GM21786 (cell line): ENCODE measurements at regions not wholly inside any gene's neighbourhood (a gene's known extent, or its start where the extent isn't known, plus 50 kb on each side); places are given as distances from the start of the nearest gene placed in this dataset.
"Not testable (repeated sequence)": the region's sequence is repeated elsewhere in the genome, so short reads cannot be mapped to it uniquely, and the experiment has no call there.

Experiments
- ATAC-seq: cut with Tn5 transposase; IDR thresholded peaks from one replicate; pipeline ENCODE4 v1.9.1; 2021; ENCODE audit not compliant: unreplicated experiment

DNA sequence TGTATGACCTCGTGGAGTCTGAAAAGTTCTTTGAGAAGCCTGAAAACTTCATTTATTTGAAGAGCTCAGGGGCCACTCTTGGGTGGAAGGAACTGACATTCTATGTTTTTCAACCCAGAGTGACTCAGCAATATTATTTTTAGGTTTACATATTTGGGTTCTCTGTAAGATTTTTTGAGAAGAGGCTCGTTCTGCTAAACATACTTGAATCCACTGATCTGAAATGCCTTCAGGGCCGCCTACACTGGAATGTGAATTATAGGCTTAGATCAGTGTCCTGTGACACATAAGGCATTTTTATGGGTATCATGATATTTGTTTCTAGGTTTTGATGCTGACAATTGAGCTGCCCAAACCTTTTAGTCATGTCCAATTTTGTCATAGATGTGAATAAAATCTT, 86.2 kb downstream of the PSAT1 start:
- no peak for ATAC-seq

DNA sequence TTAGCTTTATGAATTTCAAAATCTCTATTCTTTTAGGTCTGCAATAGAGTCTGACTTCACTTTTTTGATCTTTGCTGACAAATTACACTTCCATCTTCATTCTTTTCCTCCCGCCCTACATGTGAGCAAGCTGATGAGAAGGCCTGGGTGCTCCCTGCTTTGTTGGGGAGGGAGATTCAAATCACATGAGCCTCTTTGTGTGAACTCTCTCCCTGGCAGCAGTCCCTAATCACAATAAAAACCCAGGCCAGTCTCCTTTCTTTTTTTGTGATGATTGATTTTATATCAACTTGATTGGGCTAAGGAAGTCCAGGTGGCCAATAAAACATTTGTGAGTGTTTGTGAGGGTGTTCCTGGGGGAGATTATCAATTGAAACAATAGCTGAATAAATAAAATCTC, 89.4 kb downstream of the PSAT1 start:
- no peak for ATAC-seq

DNA sequence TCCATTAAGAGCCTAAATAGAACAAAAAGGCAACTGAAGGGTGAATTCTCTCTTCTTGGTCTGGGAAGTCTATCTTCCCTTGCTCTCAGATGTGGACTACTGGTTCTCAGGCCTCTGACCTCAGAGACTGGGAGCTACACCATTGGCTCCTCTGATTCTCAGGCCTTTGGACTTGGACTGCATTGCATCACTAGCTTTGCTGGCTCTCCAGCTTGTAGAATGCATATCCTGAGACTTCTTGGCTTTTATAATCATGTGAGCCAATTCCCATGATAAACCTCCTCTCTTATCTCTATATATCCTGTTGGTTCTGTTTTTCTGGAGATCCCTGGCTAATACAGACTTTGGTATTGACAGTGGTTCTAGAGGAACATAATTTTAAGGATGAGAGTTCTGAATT, 89.8 kb downstream of the PSAT1 start:
- no peak for ATAC-seq

DNA sequence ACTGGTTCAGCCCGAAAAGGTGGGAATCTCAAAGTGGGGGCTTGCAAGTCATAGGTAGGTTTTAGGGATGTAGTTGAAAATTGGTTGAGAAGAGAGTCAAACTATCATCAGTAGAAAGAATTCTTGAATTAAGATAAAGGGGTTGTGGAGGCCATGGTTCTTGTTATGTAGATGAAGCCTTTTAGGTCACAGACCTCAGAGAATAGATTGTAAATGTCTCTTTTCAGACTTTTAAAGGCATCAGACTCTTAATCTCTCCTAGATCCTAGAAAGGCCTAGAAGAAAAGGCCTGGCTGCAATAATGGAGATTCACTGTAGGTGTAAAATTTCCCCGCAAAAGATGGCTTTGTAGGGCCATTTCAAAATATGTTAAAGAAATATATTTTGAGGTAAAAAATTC, 96.4 kb downstream of the PSAT1 start:
- no peak for ATAC-seq

- ATAC-seq = no peak
These were observed 97.0 kb downstream of the PSAT1 start for GRCh38 chr9:78393932-78394331.

DNA sequence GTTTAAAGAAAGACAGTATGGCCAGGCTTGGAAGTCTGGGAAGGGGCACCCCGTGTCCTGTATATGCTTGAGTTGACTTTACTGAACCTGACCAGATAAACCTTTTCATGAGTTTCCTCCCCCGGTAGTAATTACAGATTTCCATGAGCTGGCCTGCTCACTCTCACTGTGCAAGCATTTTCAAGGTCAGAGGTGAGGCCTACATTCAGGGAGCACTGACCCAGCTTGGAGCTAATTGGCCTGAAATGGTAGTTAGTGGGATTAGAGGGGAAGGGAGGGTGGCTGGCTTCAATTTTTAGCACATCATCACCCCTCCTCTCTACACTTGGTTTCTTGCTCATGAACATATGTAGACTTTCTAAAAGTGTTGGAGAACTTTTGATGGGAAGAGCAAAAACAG, 99.2 kb downstream of the PSAT1 start:
- no peak for ATAC-seq

DNA sequence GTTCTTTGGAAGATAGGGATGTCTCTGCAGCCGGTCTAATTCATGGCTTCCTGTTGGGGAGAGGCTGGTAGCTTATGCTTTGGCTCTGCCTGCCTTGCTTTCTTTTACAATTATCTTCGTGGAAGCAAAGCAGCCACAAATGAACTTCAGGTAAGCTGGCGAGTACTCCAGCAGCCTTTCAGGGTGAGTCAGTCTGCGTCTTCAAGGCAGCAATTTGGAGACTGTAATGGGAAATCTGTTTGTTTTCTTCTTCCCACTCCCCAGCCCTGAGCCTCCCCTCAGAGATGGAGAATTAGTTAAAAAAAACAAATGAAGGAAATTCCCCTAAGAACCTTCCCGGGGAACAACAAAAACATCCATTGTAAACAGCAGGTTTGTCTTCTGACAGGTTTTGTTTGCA, 100.1 kb downstream of the PSAT1 start:
- ATAC-seq = no peak

GRCh38 chr9:78397454-78397853, 100.5 kb downstream of the PSAT1 start:
- ATAC-seq = no peak

- no peak for ATAC-seq
These were observed 102.2 kb downstream of the PSAT1 start for GRCh38 chr9:78399153-78399552.

GRCh38 chr9:78400496-78400895, 103.6 kb downstream of the PSAT1 start:
- no peak for ATAC-seq

DNA sequence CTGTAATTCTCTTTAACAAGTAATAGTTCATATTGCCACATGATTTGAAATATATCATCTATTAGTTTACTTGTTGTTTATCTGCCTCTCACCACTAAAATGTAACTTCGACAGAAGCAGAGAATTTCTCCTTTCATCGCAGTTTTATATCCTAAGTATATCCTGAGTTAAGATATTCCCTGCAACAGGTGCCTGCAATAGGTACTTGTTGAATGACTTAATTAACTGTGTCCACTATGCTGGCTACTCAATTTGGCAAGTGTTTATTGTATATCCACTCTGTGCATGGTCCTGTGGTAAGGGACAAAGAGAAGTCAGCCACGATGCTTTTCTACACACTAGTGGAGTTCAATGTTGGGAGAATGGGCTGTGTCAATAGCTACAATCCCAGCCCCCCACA, 108.5 kb downstream of the PSAT1 start:
- ATAC-seq = no peak

DNA sequence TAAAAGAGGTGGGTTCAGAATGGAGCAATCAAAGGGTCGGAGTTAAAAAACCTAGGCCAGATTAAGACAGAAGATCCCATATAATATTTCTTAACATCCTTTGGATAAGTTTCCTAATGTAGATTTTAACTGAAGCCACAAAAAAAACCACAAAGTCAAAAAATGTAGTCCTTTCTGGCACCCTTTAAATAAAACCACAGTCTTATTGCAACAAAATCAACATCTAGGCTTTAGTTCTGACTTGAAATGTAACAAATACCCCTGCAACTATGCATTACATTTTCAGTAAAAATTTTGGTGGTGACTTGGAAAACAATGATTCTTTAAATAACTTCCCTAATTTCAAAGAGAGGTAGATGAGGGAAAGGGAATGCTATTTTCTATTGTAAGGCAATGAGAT, 109.2 kb downstream of the PSAT1 start:
- no peak for ATAC-seq

DNA sequence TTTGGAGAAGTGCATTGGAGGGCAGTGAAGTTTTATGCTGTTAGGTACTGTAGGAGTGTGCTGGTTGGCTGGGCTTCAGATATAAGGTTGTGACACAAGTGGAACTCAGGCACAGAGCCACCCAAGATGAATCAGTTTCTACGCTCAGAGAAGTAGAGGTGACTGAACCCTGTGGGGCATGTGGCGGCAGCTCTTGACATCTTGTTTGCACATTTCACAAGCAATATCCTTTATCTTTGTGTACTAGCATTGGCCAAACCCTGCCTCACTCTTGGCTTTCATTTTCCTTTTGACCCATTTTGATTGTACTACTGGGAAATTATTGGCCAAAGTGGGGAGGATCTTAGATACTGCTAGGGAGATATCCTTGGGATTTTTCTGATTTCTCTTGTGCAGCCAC, 110.0 kb downstream of the PSAT1 start:
- ATAC-seq = no peak

- ATAC-seq = no peak
These were observed 110.8 kb downstream of the PSAT1 start for GRCh38 chr9:78407636-78408312.

GRCh38 chr9:78408388-78408787, 111.5 kb downstream of the PSAT1 start:
- ATAC-seq = no peak

DNA sequence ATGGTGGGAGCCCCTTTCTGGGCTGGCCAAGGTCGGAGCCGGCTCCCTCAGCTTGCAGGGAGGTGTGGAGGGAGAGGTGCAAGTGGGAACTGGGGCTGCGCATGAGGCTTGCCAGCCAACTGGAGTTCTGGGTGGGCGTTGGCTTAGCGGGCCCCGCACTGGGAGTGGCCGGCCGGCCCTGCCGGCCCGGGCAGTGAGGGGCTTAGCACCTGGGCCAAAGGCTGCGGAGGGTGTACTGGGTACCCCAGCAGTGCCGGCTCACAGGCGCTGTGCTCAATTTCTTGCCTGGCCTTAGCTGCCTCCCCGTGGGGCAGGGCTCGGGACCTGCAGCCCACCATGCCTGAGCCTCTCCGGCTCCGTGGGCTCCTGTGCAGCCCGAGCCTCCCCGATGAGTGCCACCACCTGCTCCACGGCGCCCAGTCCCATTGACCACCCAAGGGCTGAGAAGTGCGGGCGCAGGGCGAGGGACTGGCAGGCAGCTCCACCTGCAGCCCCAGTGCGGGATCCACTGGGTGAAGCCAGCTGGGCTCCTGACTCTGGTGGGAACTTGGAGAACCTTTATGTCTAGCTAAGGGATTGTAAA, 113.1 kb downstream of the PSAT1 start:
- ATAC-seq = not testable (repeated sequence)

DNA sequence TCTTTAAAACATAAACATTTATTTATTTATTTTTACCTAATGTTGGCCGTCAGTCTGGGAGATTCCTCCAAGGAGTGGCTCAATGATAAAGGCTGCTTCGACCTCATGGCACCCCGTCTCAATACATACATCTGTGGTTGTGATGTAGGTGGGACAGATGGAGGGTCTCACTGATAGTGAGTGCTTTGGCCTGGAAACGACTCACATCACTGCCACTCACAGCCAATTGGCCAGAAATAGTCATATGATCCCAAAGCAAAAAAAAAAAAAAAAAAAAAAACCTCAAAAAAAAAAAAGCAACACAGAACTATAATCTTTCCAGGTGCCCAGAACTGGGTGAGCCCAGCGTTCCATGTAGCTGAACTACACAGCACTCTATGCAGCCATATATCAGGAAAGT, 125.4 kb downstream of the PSAT1 start:
- ATAC-seq = no peak

- no peak for ATAC-seq
These were observed 127.4 kb downstream of the PSAT1 start for GRCh38 chr9:78424299-78424698.

DNA sequence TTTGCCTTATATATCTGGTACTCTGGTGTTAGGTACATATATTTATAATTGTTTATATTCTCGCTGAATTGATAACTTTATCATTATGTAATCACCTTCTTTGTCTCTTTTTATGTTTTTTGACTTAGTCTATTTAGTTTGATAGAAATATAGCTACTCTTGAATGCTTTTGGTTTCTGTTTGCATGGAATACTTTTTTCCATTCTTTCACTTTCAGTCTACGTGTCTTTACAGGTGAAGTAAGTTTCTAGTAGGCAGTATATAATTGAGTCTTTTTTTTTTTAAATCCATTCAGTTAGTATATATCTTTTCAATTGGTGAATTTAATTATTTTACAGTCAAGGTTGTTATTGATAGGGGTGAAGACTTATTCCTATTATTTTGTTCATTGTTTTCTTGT, 131.7 kb downstream of the PSAT1 start:
- no peak for ATAC-seq

GRCh38 chr9:78430387-78430786, 133.5 kb downstream of the PSAT1 start:
- ATAC-seq = no peak

DNA sequence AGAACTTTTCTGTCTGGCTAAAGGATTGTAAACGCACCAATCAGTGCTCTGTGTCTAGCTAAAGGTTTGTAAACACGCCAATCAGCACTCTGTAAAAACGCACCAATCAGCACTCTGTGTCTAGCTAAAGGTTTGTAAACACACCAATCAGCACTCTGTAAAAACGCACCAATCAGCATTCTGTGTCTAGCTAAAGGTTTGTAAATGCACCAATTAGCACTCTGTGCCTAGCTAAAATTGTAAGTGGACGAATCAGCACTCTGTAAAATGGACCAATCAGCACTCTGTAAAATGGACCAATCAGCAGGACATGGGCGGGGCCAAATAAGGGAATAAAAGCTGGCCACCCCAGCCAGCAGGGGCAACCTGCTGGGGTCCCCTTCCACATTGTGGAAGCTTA, 134.1 kb downstream of the PSAT1 start:
- not testable (repeated sequence) for ATAC-seq

- ATAC-seq = no peak
These were observed 139.9 kb downstream of the PSAT1 start for GRCh38 chr9:78436873-78437272.

DNA sequence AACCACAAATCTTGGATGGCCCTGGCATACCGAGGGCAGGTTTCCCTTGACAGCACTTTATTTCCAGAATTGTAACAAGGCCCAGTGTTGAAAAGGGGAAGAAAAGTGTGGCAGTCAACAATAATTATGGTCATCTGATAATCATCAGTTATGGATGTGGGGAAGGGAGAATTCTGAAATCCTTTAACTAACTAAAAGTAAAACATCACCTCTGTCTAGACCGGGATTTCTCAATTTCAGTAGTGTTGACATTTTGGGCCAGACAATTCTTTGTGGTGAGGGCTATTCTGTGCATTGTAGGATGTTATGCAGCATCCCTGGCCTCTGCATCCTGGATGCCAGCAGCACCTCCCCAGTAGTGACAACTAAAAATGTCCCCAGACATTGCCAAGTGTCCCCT, 140.4 kb downstream of the PSAT1 start:
- no peak for ATAC-seq
